BJ (cell line): ENCODE measurements at regions not wholly inside any gene's neighbourhood (a gene's known extent, or its start where the extent isn't known, plus 50 kb on each side); places are given as distances from the start of the nearest gene placed in this dataset.

Source experiments
- CTCF ChIA-PET: fragments of 350-600 bp; formaldehyde crosslinking; extraction: SDS; loops from one replicate; lab custom pipeline; 2021; ENCODE audit warnings: antibody characterized with exemption, inconsistent platforms; lab: Yijun Ruan, JAX
- POLR2A ChIA-PET: fragments of 300-600 bp; sonication (Branson Sonifier 250); formaldehyde crosslinking; extraction: SDS; loops from one replicate; lab custom pipeline; 2021; ENCODE audit warnings: antibody characterized with exemption; lab: Charles Lee
- DNase-seq: peaks from one replicate; pipeline ENCODE4 v3.0.0-alpha.2; 2011; ENCODE audit warnings: low read depth
- H3K27me3 ChIP-seq: 2 replicates; pipeline ENCODE4 v1.6.0; 2011; ENCODE audit warnings: low read length; ENCODE audit not compliant: control insufficient read depth, insufficient read depth
- H3K36me3 ChIP-seq: 2 replicates; pipeline ENCODE4 v1.5.1; 2011; ENCODE audit warnings: low read length; ENCODE audit not compliant: control insufficient read depth, insufficient read depth
- H3K4me3 ChIP-seq: 2 replicates; pipeline ENCODE4 v1.5.1; 2011; ENCODE audit warnings: low read depth, mild to moderate bottlenecking, control low read depth, low read length
- CTCF ChIP-seq: IDR thresholded peaks from 2 replicates; pipeline ENCODE4 v1.5.1; 2011; ENCODE audit warnings: low read depth, mild to moderate bottlenecking, control low read depth, inconsistent platforms, low read length, moderate library complexity; ENCODE audit not compliant: insufficient read depth

DNA sequence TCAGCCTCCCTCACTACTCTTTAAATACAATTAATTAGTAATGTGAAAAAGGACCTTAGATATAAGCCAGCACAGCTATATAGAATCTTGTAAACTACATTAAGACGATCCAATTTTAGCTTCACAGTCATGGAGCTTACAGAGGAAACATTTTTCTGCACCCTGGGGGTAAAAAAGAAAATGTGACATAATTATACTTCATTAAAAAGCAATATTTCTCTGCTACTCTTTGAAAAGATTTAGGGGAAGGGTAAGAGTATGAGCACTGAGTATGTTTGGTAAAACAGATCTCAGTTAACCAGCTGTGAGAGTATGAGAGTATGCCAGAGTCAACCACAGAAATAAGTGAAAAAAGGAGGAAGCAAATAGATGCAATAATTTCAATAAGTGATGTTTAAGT, 1415.9 kb downstream of the PLA2G4A start:
- no peak for DNase-seq
- ChIA-PET POLR2A (no interaction called here), CTCF (no interaction called here)
- no peak for TF ChIP-seq CTCF
- Histone ChIP-seq H3K36me3 (no peaks in the 10 kb centered on the region), H3K27me3 (no peaks in the 10 kb centered on the region), H3K4me3 (no peak overlapping the region)

- no peaks in the 10 kb centered on the region for H3K27me3 ChIP-seq
- DNase-seq: no peak
- no peaks in the 10 kb centered on the region for H3K36me3 ChIP-seq
- no peak for TF ChIP-seq CTCF
- H3K4me3 ChIP-seq: no peak overlapping the region
- ChIA-PET CTCF (no interaction called here), POLR2A (no interaction called here)
Measured at GRCh38 chr1:188247255-188247654, 1418.5 kb downstream of the PLA2G4A start.

- H3K4me3 ChIP-seq: no peak overlapping the region
- POLR2A ChIA-PET: no interaction called here
- no peaks in the 10 kb centered on the region for H3K27me3 ChIP-seq
- TF ChIP-seq CTCF: no peak
- no peak for DNase-seq
- no peaks in the 10 kb centered on the region for H3K36me3 ChIP-seq
- CTCF ChIA-PET: no interaction called here
Measured at GRCh38 chr1:188249811-188250210, 1421.1 kb downstream of the PLA2G4A start.

- no peak for DNase-seq
- H3K4me3 ChIP-seq: no peak overlapping the region
Measured at GRCh38 chr1:188251036-188251435, 1422.3 kb downstream of the PLA2G4A start.

DNA sequence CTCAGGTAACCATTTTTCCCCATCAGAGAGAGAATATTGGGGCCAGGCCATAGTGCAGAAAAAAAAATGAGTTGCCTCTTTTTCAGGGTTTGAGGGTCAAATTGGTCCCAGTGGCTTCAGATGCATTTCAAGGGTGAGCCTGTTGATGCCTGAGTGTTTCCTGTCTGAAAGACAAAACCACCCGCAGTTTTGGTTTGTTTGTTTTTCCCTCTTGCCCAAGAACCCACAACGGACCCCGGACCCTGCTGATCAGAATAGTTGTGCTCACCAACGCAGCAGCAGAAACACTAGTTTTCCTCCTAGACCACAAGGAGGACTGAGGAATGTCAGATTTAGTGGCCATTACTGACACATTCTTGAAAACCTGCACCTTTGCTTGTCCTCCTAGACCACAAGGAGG, 1433.1 kb downstream of the PLA2G4A start:
- no peaks in the 10 kb centered on the region for H3K27me3 ChIP-seq
- ChIA-PET CTCF (no interaction called here), POLR2A (no interaction called here)
- no peak overlapping the region for H3K4me3 ChIP-seq
- no peaks in the 10 kb centered on the region for H3K36me3 ChIP-seq
- no peak for TF ChIP-seq CTCF
- DNase-seq: no peak

More at GRCh38 chr1:188251036-188251435, 1422.3 kb downstream of the PLA2G4A start:
- TF ChIP-seq CTCF: no peak
- POLR2A ChIA-PET: no interaction called here
- CTCF ChIA-PET: no interaction called here
- Histone ChIP-seq H3K36me3 (no peaks in the 10 kb centered on the region), H3K27me3 (no peaks in the 10 kb centered on the region)
